Activated naive CD4-positive, alpha-beta T cell treated with Interleukin-2 at 50 U/mL for 16 hours (primary cell): ENCODE measurements at regions not wholly inside any gene's neighbourhood (a gene's known extent, or its start where the extent isn't known, plus 50 kb on each side); places are given as distances from the start of the nearest gene placed in this dataset.
"Not testable (repeated sequence)": the region's sequence is repeated elsewhere in the genome, so short reads cannot be mapped to it uniquely, and the experiment has no call there.

Source experiments
- DNase-seq: peaks from one replicate; pipeline ENCODE4 v3.0.0-alpha.2; 2020

DNA sequence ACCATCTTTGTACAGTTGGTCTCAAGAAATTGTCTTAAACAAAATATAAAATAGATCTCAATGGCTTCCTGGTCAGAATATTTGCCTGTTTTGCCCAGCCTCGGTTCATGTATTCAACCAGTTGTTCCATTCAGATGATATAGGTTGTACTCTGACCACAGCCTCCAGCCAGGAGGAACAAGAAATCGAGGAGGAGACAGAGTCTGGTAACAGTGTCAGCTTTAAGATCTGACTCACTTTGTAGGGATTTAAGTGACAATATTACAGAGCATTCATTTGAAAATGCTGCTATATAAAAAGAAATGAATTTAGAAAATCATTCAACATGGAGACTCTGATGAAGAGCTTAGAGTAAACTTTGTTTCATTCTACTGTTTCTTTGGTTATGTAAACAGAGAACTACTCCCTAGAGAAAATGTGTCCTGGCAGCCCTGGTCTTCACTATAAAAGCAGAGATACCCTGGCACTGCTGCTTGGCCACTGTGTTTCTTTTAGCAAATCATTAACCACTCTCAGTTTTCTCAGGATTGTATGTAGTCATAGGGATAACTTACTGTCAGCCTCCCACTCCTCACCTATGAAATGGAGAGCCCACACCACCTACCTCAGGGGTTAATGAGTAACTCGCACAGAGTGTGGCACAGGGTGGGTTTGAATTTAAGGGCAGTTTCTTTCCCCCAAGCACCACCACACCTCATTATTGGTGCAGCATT lies 53.5 kb downstream of the PAGE2 start:
- no peak for DNase-seq

- DNase-seq = no peak
Measured at GRCh38 chrX:55142919-55143310, 54.1 kb downstream of the PAGE2 start.

DNA sequence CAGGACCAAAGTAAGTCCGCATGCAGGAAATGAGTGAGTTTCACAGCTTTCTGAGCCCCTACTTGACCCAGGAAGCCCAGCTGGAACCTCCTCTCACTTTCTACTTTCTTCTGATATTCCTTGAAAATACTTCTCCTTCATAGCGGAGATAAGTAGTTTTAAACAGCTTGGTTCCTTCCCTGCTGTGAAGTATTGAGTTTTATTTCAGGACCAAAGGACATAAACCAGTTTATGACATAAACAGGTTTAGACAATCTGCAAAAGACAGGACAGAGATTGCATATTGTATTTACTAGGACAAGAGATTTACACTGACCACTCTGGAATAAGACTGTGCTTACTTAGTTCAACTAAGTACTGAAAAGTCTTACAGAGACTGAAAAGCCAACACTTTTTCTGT lies 54.8 kb downstream of the PAGE2 start:
- DNase-seq = no peak

GRCh38 chrX:55144697-55145096 lies 55.9 kb downstream of the PAGE2 start:
- DNase-seq = no peak

DNA sequence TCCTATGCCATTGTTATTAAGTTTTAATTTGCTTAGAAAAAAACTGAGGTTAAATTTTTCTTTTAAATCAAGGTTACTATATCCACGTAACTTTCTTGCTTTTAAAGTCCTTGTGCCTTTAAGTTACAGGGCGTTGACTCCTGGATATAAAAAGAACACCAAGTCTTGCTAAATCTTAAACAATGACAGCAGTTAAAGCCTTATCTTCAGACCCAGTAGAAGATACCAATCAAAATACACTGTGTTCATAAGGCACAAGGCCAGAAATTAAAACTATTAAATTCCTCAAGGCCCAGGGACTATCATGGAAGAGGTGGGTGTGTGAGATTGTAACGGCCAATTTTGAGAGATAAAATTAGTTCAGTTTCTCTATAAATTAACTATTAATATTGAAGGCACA lies 60.4 kb downstream of the PAGE2 start:
- no peak for DNase-seq

DNA sequence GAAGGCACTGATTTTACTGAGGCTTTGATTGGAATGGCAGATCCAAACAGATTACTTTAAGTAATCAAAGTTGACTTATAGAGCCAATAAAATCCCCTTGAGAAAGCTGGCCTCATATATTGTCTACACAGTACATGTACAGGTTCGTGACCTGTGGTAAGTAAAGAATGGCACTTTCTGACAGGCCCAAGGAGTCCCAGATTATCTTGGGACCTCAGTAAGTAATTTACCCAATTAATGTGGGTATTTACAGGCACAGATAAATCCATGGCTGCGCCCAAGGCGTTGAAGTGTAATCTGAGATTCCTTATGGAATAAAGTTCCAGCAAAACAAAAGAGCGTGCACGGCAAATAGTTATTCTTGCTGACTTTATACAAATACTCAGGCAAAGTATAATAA lies 62.4 kb downstream of the PAGE2 start:
- no peak for DNase-seq

GRCh38 chrX:55159551-55159950 lies 60.6 kb upstream of the PAGE5 start:
- no peak for DNase-seq

- DNase-seq = peak; percentile 88
Measured at GRCh38 chrX:55160685-55161552, 59.2 kb upstream of the PAGE5 start.

DNA sequence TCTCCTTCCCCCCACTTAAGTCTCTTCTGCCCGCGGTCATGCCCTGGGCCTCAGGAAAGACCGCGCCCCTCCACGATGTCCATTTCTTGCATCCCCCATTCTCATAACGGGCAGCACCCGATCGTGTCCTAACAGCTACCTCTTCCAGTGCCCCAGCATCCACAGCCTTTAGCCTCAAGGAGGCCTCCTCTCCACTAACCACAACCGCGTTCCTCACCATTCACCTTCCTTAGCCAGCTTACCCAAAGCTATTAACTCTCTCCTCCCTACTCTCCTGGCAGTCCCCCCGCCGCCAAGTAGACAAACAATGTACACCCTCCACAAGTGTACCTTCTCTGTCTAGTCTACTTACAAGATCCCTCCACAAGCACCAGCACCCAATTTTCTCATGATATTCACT lies 58.6 kb upstream of the PAGE5 start:
- no peak for DNase-seq

- DNase-seq = no peak
Measured at GRCh38 chrX:55163171-55163570, 57.0 kb upstream of the PAGE5 start.

GRCh38 chrX:55165026-55165425 lies 55.1 kb upstream of the PAGE5 start:
- DNase-seq = not testable (repeated sequence)

DNA sequence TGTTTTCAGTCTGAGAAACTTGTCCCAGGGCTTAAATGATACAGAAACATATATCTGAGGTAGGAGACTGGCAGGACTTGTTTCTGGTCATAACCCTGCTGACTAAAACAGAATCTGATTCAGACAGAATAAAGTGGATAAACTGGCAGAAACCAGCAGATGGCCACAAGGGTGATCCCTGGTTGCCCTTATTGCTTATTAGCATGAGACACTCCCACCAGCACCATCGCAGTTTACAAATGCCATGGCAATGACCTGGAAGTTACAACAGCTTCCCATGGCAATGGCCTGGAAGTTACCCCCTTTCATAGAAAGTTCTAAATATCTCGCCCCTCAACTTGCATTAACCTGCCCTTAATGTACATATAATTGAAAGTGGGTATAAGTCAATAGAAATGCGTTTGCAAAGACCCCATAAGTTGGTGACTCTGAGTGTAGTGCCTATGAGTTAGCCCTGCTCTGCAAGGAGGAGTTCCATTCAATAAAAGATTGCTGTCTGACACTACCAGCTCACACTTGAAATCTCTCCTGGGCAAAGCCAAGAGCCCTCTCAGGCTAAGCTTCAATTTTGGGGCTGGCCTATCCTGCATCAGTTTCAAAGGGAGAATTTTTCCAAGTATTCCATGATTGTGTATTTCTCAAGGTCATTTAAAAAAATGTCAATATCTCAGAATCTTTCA lies 52.9 kb upstream of the PAGE5 start:
- no peak for DNase-seq

GRCh38 chrX:55167901-55168300 lies 52.2 kb upstream of the PAGE5 start:
- no peak for DNase-seq

DNA sequence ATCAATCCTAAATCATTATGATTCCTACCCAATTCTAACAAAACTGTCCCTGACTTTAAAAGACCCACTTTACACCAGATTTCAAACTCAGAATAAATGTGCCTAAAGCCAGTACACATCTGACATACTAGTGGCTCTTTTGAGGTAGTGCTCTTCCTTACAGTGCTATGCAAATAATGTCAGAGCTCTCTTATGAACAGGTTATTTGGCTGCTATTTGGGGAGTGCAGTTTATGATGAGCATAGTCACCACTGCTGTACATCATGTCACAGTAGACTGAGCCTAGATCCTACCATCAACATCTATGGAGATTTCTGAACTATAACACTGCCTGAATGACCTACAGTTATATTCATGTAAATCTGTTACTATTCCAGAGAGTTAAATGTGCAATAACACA lies 50.4 kb upstream of the PAGE5 start:
- no peak for DNase-seq
